Uterus (tissue), 2 donors: ENCODE measurements at regions not wholly inside any gene's neighbourhood (a gene's known extent, or its start where the extent isn't known, plus 50 kb on each side); places are given as distances from the start of the nearest gene placed in this dataset.

ENCODE experiments used
- POLR2A ChIP-seq, 2 donors: fragments of 450-650 bp; IDR thresholded peaks; one replicate each; pipeline ENCODE4 v1.6.1; 2016; ENCODE audit warnings: antibody characterized with exemption in 2 of 2, mild to moderate bottlenecking in 1 of 2, moderate library complexity in 1 of 2
- TF ChIP-seq, protein P1 (sequence below), 4 experiments: fragments of 200-600 bp in 2 of 4; fragments of 450-650 bp in 2 of 4; sonication (generic) in 2 of 4; IDR thresholded peaks; one replicate each; pipeline ENCODE4 v1.5.1; 2016 to 2019; ENCODE audit warnings: antibody characterized with exemption in 4 of 4, mild to moderate bottlenecking in 2 of 4, moderate library complexity in 1 of 4

- TF ChIP-seq, protein P1, sequence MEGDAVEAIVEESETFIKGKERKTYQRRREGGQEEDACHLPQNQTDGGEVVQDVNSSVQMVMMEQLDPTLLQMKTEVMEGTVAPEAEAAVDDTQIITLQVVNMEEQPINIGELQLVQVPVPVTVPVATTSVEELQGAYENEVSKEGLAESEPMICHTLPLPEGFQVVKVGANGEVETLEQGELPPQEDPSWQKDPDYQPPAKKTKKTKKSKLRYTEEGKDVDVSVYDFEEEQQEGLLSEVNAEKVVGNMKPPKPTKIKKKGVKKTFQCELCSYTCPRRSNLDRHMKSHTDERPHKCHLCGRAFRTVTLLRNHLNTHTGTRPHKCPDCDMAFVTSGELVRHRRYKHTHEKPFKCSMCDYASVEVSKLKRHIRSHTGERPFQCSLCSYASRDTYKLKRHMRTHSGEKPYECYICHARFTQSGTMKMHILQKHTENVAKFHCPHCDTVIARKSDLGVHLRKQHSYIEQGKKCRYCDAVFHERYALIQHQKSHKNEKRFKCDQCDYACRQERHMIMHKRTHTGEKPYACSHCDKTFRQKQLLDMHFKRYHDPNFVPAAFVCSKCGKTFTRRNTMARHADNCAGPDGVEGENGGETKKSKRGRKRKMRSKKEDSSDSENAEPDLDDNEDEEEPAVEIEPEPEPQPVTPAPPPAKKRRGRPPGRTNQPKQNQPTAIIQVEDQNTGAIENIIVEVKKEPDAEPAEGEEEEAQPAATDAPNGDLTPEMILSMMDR (IDR thresholded peaks at IDR 0.05) = no peak
- TF ChIP-seq POLR2A (IDR thresholded peaks at IDR 0.05) = no peak
Measured at GRCh38 chr2:105487142-105488069, 88.6 kb upstream of the FHL2 start.
